GM12878 (cell line): ENCODE measurements at regions not wholly inside any gene's neighbourhood (a gene's known extent, or its start where the extent isn't known, plus 50 kb on each side); places are given as distances from the start of the nearest gene placed in this dataset.

ENCODE experiments used
- BACH1 ChIP-seq: fragments of 450-650 bp; IDR thresholded peaks from 2 replicates; pipeline ENCODE4 v1.6.1; 2017; ENCODE audit warnings: mild to moderate bottlenecking, borderline replicate concordance
- BRCA1 ChIP-seq: IDR thresholded peaks from 2 replicates; pipeline ENCODE4 v1.6.1; 2011; ENCODE audit warnings: low read depth, low read length, improper control_type of control experiment
- CBFB ChIP-seq: IDR thresholded peaks from 2 replicates; pipeline ENCODE4 v1.6.1; 2016; ENCODE audit warnings: antibody characterized with exemption, low read depth
- CBX3 ChIP-seq: fragments of 200-600 bp; sonication (generic); IDR thresholded peaks from 2 replicates; pipeline ENCODE4 v1.6.1; 2016; ENCODE audit warnings: low read depth, borderline replicate concordance
- CEBPB ChIP-seq, 2 experiments: fragments of 150-350 bp in 1 of 2; IDR thresholded peaks; 2 replicates each; pipeline ENCODE4 v1.6.1; 2012 to 2014; ENCODE audit warnings: low read depth in 2 of 2, low read length in 2 of 2, borderline replicate concordance in 1 of 2, inconsistent platforms in 1 of 2
- CEBPZ ChIP-seq: fragments of 150-350 bp; IDR thresholded peaks from 2 replicates; pipeline ENCODE4 v1.6.1; 2016; ENCODE audit warnings: low read depth, low read length
- HDAC2 ChIP-seq: fragments of 200-600 bp; sonication (generic); IDR thresholded peaks from 2 replicates; pipeline ENCODE4 v1.6.1; 2017
- HDGF ChIP-seq: fragments of 450-650 bp; IDR thresholded peaks from 2 replicates; pipeline ENCODE4 v1.6.1; 2016; ENCODE audit warnings: antibody characterized with exemption
- MEF2B ChIP-seq: fragments of 450-650 bp; IDR thresholded peaks from 2 replicates; pipeline ENCODE4 v1.6.1; 2018; ENCODE audit warnings: mild to moderate bottlenecking, moderate library complexity; ENCODE audit not compliant: partially characterized antibody, poor library complexity, severe bottlenecking
- MTA2 ChIP-seq: fragments of 450-650 bp; IDR thresholded peaks from 2 replicates; pipeline ENCODE4 v1.6.1; 2016; ENCODE audit warnings: low read depth, mild to moderate bottlenecking, moderate library complexity
- MTA3 ChIP-seq: IDR thresholded peaks from 2 replicates; pipeline ENCODE4 v1.6.1; 2012; ENCODE audit warnings: low read length, inconsistent platforms, borderline replicate concordance
- PRDM15 ChIP-seq: fragments of 450-650 bp; formaldehyde crosslinking; IDR thresholded peaks from 2 replicates; pipeline ENCODE4 v1.4.0; 2020; ENCODE audit warnings: mild to moderate bottlenecking, moderate library complexity
- RAD51 ChIP-seq: fragments of 450-650 bp; IDR thresholded peaks from 2 replicates; pipeline ENCODE4 v1.6.1; 2016; ENCODE audit warnings: moderate library complexity, mild to moderate bottlenecking, inconsistent platforms
- RFX5 ChIP-seq: IDR thresholded peaks from 2 replicates; pipeline ENCODE4 v1.6.1; 2011; ENCODE audit warnings: low read depth, low read length, improper control_type of control experiment
- SMARCA5 ChIP-seq: fragments of 450-650 bp; IDR thresholded peaks from 2 replicates; pipeline ENCODE4 v1.6.1; 2017; ENCODE audit warnings: mild to moderate bottlenecking
- SMC3 ChIP-seq: IDR thresholded peaks from 2 replicates; pipeline ENCODE4 v1.6.1; 2011; ENCODE audit warnings: low read length, improper control_type of control experiment, borderline replicate concordance
- TAF1 ChIP-seq: IDR thresholded peaks from 2 replicates; pipeline ENCODE4 v1.6.1; 2011; ENCODE audit warnings: mild to moderate bottlenecking, low read depth, low read length, borderline replicate concordance
- TCF12 ChIP-seq: IDR thresholded peaks from 2 replicates; pipeline ENCODE4 v1.6.1; 2011; ENCODE audit warnings: low read depth, mild to moderate bottlenecking, low read length
- TCF7 ChIP-seq: IDR thresholded peaks from 2 replicates; pipeline ENCODE4 v1.6.1; 2014; ENCODE audit warnings: antibody characterized with exemption, borderline replicate concordance
- ZSCAN29 ChIP-seq: fragments of 450-650 bp; IDR thresholded peaks from 2 replicates; pipeline ENCODE4 v1.6.1; 2017; ENCODE audit warnings: mild to moderate bottlenecking, moderate library complexity
- TF ChIP-seq, protein P1 (sequence below): fragments of 450-650 bp; IDR thresholded peaks from 2 replicates; pipeline ENCODE4 v1.6.1; 2017; ENCODE audit warnings: mild to moderate bottlenecking, moderate library complexity

DNA sequence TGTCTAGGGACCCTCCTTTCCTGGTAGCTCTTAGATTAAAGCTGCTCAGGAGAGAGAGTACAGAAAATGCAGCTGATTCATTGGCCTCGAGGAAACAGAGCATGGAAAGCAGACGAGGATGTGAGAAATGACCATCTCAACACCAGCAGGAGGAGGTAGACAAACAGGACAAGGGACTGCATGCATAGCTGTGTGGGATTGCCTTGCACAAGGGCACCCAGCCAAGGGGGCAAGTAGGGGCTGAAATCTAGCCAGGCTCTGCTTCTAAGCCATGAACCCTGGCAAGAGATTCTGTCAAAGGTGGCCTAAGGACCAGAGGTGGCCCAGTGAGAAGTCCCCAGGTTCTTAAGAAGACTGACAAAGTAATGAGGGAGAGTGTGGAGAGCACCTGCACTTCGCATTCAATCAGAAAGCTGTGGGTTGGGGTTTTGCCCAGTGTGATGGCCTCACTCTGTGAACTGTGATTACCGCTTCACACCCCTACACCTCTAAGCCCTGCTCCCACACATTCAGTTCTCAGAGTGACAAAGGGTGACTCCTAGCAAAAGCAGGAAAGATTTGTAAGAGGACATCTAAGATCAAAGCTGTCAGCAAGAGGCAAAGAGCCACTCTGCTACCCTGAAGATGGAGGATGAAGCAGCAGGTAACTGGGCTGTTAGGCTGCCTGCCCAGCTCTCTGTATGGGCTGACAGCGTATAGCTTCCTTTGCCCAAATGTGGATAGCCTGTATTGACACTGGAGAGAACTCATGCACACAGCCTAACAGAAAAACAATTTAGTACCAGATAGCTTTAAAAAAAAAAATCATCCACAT is 151.3 kb upstream of the PELI1 start (continued):
- TF ChIP-seq, protein P1, sequence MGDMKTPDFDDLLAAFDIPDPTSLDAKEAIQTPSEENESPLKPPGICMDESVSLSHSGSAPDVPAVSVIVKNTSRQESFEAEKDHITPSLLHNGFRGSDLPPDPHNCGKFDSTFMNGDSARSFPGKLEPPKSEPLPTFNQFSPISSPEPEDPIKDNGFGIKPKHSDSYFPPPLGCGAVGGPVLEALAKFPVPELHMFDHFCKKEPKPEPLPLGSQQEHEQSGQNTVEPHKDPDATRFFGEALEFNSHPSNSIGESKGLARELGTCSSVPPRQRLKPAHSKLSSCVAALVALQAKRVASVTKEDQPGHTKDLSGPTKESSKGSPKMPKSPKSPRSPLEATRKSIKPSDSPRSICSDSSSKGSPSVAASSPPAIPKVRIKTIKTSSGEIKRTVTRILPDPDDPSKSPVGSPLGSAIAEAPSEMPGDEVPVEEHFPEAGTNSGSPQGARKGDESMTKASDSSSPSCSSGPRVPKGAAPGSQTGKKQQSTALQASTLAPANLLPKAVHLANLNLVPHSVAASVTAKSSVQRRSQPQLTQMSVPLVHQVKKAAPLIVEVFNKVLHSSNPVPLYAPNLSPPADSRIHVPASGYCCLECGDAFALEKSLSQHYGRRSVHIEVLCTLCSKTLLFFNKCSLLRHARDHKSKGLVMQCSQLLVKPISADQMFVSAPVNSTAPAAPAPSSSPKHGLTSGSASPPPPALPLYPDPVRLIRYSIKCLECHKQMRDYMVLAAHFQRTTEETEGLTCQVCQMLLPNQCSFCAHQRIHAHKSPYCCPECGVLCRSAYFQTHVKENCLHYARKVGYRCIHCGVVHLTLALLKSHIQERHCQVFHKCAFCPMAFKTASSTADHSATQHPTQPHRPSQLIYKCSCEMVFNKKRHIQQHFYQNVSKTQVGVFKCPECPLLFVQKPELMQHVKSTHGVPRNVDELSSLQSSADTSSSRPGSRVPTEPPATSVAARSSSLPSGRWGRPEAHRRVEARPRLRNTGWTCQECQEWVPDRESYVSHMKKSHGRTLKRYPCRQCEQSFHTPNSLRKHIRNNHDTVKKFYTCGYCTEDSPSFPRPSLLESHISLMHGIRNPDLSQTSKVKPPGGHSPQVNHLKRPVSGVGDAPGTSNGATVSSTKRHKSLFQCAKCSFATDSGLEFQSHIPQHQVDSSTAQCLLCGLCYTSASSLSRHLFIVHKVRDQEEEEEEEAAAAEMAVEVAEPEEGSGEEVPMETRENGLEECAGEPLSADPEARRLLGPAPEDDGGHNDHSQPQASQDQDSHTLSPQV = no peak
- TF ChIP-seq TCF7 (no peak), CEBPB (IDR thresholded peaks at IDR 0.05; ENCODE audit: borderline replicate concordance in 1 of 2, low read depth in 2 of 2, low read length in 2 of 2) (no peak), CBFB (0 out of 2 replicates have a peak, but pooled peaks have one; percentile 50), MTA2 (peak; percentile 91), BACH1 (peak; percentile 74; the same call in 1 of the 2 replicates), PRDM15 (CRISPR knock-in tag) (no peak), CEBPZ (no peak), HDAC2 (no peak), MEF2B (peak; percentile 64), TCF12 (peak; percentile 85), CBX3 (no peak), TAF1 (no peak), SMARCA5 (no peak), HDGF (no peak), SMC3 (peak; percentile 16; the same call in 1 of the 2 replicates), RAD51 (no peak), ZSCAN29 (no peak), BRCA1 (no peak), RFX5 (no peak), MTA3 (no peak)
